ENCODE measurements at regions not wholly inside any gene's neighbourhood (a gene's known extent, or its start where the extent isn't known, plus 50 kb on each side); places are given as distances from the start of the nearest gene placed in this dataset.

DNA sequence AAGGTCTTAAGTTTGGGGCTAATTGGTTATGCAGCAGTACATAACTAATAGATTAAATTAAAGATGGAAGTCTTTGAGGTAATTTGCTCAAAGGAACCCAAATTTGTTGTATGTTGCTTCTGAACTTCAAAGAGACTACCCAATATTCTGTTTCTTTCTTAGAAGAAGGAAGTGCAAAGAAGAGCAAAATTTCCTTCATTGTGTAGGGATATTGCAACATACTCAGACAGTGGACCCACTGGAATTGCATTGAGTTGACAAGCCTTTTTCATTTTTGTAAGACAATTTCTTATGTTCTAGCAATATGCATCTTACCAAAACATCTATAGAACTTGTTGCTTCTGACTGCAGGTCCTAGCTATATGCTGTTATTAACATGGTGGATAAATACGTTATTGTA, 527.8 kb downstream of the SH2D4B start:
- ATAC-seq: no peak
- intact Hi-C loops (cut with DNase I, micrococcal nuclease): no loop called here
- no peak for DNase-seq

DNA sequence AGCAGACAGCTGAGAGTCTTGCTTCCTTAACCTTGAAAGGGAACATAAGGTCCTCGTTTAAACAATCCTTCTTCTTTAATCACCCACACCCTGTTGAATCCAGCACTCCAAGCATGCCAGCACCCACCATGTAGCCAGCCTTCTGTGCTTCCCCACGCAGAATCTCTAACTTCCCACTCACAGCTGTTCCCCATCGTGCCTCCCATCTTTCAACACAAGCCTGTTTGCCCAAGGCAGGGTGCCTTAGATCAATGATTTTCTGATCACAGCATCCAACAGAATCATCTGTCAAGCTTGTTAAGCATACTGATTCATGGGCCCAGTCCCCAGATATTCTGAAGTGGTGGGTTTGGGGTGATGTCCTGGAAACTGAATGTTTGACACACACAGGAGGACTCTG, 530.8 kb downstream of the SH2D4B start:
- DNase-seq: no peak
- intact Hi-C loops (cut with DNase I, micrococcal nuclease): no loop called here
- no peak for ATAC-seq

DNA sequence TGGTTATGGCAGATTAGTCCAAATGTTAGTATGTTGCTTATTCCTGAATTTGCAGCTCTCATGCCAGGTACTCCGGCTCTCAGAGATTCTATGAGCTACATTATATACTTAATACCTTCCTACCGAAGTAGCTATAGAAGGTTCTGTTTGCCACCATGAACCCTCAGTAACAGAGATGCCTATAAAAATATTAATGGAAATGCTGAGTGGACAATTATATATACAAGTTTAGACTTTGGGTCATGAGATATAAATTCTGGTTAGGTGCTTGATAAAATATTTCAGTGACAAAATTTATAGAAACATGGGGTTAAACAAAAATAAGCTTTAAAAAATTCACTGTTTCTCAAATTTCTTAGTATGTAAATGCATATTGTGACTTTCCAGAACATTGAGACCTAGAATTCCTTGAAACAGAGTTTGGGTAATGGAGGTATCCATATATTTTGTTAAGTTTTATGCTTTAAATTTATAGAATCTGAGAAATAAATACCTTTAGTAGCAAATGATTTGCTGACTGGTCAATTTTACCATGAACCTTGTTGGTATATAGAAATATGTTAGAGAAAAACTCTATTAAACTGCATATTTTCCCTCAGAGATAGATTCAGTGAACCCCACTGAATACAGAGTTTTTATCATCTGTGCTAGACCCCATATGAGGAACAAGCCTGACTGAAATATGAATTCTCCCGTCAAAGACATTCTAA, 533.5 kb downstream of the SH2D4B start:
- intact Hi-C loops (cut with DNase I, micrococcal nuclease): no loop called here
- no peak for ATAC-seq
- DNase-seq: no peak

DNA sequence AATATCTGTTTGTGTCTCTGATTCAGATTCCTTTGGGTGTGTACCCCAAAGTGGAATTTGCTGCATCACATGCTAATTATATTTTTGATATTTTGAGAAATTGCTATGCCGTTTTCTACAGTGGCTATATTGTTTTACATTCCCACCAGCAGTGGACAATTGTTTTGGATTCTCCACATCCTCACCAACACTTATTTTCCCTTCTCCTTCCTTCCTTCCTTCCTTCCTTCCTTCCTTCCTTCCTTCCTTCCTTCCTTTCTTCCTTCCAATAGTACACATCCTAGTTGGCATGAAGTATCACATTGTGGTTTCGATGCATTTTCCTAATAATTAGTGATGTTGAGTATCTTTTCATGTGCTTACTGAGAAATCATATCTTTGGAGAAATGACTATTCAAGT, 535.5 kb downstream of the SH2D4B start:
- ATAC-seq: no peak

DNA sequence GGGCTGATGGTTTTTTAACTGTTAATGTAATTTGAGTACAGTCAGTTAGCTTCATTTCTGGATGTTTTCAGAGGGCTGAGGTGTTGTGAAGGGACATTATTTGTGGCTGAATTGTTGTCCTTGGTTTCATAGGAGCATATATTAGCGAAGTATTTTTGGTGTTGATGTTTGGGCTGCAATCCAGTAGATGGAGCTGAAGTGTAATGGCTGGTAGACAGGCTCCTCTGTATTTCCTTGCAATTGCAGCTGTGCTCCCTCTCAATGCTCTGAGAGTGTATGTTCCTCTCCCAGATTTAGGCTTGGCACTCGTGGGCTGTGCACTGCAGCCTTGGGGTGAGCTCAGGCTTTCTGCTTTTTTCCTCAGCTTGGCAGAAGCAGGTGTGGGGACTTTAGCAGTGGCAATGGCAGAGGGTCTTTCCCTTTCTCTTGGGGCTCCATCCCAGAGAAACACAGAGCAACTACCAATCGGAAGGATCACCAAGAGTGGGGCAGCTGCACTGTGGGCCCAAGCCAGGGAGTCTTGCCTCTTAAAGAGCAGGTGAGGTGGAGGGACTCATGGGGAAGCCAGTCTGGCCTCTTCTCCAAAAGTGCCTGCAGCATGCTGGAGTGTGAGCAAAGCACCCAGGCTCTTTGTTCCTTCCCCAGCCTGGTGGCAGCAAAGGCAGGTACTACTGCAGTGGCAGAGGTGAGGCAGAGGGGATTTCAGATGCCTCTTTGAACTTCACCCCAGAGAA, 544.4 kb downstream of the SH2D4B start:
- ATAC-seq (no peak), DNase-seq (no peak)
- intact Hi-C loops (cut with DNase I, micrococcal nuclease): no loop called here

More for the DNA sequence above, 535.5 kb downstream of the SH2D4B start:
- DNase-seq: no peak
- intact Hi-C loops (cut with DNase I, micrococcal nuclease): no loop called here

DNA sequence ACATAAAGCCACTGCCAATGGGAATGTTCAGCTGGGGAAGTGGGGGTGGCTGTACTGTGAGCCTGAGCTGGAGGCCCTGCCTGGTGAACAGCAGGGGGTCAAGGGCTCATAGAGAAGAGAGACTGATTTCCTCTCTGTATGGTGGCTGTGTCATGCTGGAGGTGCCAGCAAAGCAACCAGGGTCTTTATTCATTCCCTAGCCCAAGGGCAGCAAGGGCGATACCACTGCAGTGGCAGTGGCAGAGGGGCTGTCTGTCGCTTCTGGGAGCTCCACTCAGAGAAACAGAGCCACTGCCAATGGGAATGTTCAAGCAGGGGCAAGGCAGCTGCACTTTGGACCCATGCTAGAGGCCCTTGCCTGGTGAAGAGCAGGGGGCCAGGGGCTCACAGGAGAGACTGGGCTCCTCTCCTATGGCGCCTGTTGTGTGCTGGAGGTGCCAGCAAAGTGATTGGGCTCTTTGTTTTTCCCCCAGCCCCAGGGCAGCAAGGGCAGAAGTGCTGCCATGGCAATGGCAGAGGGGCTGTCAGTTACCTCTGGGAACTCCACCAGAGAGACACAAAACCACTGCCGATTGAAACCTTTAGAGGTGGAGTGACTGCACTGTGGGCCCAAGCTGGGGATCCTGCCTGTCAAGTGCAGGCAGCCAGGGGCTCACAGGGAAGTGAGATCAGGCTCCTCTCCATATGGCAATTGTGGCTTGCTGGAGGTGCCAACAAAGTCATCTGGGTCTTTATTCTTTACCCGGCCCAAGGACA, 545.1 kb downstream of the SH2D4B start:
- intact Hi-C loops (cut with DNase I, micrococcal nuclease): no loop called here

DNA sequence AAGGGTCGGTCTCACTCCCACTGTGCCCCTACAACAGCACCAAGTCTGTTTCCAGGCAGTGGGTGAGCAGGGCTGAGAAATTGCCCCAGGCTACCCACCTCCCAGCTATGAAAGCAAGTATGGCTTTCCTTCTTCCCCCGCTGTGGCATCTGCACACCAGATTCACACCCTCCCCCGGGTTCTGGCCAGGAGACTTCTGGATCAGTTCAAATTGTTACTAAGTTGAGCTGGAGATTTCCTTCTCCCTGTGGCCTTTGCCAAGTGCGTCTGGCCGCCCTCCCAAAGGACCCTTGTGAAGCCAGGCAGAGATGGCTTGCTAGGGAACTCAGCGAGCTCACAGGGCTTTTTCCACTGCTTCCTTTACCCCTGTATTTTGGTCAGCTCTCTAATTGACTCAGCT, 555.4 kb downstream of the SH2D4B start:
- ATAC-seq (no peak), DNase-seq (no peak)
- intact Hi-C loops (cut with DNase I, micrococcal nuclease): no loop called here

More for the DNA sequence above, 545.1 kb downstream of the SH2D4B start:
- DNase-seq (no peak), ATAC-seq (no peak)

DNA sequence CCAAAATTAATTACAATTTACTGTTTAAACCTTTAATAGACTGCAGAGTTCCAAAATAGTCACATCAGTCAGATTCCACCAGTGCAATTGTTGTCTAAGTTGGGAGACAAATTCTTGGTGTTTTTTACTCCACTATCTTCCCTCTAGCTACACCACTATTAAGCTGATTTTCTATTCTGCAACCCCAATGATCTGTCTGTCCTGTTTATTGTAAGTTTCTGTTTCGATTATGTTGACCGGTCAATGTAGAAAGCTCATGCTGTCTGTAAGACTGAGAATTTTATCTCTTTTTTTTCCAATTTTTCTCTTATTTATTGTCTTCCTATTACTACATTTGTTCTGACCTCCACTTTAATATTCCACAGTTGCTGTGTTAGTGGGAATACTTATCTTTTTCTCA, 557.5 kb downstream of the SH2D4B start:
- no peak for ATAC-seq
- intact Hi-C loops (cut with DNase I, micrococcal nuclease): no loop called here
- DNase-seq: no peak

DNA sequence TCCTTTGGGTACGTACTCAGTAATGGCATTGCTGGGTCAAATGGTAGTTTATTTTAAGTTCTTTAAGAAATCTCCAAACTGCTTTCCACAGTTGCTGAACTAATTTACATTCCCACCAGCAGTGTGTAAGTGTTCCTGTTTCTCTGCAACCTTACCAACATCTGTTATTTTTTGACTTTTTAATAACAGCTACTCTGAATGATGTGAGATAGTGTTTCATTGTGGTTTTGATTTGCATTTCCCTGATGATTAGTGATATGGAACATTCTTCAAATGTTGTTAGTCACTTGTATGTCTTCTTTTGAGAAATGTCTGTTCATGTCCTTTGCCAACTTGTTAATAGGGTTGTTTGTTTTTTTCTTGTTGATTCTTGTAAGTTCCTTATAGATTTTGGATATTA, 558.9 kb downstream of the SH2D4B start:
- intact Hi-C loops (cut with DNase I, micrococcal nuclease): no loop called here
- no peak for DNase-seq
- ATAC-seq: no peak

DNA sequence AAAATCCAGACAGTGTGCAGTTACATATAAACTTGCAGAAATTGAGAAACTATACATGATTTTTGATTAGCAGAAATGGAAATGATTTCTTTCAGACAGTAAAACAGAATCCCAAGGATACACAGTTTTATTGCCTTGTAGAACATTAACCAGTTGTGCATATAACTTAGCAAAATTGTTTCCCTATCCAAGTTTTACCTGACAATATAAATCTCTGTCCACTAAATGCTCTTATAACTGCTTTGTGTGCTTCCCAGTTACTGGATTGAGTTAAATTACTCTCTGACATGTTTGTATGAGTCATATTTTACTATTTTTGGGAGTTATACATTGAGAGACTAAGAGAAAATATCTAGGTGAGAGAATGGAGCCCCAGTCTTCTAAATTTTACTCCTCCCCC, 563.4 kb downstream of the SH2D4B start:
- intact Hi-C loops (cut with DNase I, micrococcal nuclease): no loop called here
- ATAC-seq (peak; percentile 81), DNase-seq (no peak)

DNA sequence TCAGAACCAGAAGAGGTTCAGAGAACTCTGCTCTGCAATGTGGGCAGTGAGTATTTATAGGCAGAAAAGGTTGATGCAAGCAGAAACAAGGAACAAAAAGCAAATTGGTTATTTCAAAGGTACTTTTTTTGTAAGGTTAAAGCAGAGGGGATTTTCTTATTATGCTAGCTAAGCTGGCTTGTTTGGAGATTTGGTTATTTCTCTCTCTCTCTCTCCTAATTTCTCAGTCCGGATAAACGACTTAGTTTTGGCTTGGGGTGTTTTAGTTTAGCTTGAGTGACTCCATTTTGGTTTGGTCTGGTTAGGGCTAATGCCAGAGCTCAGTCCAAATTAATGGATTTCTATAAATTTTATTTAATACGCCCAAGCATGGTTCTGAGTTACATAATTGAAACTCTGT, 566.8 kb downstream of the SH2D4B start:
- no peak for DNase-seq
- intact Hi-C loops (cut with DNase I, micrococcal nuclease): no loop called here
- ATAC-seq: no peak

DNA sequence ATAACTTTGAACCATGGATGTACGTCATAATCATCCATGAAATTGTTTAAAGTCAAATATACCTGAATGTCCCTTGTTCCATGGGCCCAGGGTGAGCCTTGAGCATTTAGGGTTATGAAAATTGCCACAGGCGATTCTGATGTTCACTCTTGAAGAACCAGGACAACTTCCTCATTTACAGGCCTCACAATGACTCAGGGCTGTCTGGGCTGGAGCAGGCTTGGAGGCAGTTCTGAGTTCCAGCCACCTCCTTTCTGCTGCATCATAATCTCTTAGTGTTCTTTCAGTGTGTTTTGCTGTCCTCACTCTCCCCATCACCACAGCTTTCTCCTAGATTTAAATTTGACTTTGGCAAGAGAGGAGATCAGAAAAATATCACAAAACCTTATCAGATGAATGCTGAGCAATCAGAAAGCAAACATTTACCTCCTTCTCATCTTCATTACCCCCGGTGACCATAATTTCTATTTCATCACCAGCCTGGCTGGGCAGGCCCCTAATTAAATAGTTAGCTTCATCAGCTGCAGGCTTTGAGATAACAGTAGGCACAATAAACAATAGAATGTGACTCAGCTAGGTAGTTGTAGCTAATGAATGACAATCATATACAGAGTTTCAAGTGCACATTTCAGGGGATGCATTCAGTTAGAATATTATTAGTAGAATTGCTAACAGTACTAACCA, 571.0 kb downstream of the SH2D4B start:
- intact Hi-C loops (cut with DNase I, micrococcal nuclease): no loop called here
- DNase-seq (no peak), ATAC-seq (no peak)

DNA sequence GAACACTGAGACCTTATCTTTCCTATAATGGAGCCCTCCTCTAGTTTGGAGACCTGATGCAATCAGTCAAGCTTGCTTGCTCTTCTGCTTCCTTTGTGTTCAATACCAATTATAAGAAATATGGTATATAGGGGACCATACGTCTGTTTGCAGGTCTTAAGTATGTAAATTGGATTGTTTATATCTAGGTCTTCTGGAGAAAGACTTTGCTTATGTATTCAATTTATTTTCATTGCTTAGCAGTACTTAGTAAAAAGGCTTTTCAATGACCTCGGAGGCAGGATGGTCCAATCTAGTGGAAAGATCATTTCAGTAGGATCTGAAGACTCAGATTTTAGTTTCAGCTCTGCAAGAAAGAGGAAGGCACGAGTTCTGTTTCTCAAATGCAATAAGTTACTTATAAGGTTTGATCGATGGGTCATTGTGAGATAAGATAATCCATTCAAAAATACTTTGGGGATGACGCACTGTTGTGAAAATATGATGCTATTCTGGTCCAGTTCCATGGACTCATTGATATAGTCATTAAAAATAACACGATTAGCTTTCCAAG, 571.6 kb downstream of the SH2D4B start:
- intact Hi-C loops (cut with DNase I, micrococcal nuclease): no loop called here
- ATAC-seq (no peak), DNase-seq (no peak)

DNA sequence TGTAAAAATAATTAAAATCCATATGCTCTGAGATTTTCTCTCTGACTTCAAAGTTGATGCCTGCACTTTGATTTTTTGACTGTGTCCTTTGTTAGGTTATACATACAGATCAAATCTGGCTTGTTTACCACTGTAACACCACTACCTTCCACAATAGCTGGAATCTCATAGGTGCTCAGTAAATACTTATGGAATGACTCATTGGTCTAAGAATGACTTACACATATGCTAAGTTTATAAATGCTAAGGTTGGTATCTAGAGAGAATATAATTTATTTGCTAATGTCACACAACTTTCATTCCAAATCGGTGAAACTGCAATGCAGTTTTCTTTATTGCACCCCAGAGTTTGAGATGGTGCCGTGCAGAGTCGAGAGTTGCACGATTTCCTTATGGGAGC, 578.5 kb downstream of the SH2D4B start:
- no peak for ATAC-seq

DNA sequence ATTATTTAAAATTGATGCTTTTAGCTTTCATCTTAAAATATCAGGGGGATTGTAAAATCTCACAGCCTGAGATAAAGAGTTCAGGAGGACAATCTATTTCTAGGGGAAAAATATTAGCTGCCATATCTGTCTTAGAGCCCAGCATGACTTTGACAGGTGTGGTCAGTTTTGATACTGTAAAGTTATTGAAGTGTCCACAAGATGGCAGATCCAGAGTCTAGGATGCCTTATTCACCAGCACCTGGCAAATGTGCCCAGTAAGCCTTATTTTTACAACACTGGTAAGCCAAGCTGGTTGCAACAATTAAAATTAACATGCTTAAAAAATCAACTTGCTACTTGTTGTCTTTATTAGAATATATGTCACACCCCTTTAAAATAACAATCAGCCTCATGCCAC, 579.3 kb downstream of the SH2D4B start:
- ATAC-seq: no peak
- intact Hi-C loops (cut with DNase I, micrococcal nuclease): no loop called here
- no peak for DNase-seq

More for the DNA sequence above, 578.5 kb downstream of the SH2D4B start:
- DNase-seq: no peak
- intact Hi-C loops (cut with DNase I, micrococcal nuclease): no loop called here

DNA sequence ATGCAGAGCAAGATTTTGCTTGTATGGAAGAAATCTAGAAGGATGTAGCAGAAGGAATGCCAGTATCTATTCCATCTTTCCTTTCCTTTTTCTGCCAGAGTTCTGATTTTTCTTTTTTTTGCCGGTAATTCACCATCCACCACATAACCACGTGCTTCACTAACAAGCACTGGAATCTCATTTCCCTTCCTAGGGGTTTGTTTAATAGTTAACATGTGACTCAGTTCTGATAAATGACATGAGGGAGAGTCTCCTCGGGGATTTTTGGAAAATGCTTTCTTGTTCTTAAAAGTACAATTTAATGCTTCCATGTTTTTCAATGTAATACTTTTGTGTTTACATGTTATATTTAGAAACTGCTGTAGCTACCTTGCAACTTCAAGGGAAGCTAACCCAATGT, 590.2 kb downstream of the SH2D4B start:
- no peak for ATAC-seq
- DNase-seq: no peak
- intact Hi-C loops (cut with DNase I, micrococcal nuclease): no loop called here

DNA sequence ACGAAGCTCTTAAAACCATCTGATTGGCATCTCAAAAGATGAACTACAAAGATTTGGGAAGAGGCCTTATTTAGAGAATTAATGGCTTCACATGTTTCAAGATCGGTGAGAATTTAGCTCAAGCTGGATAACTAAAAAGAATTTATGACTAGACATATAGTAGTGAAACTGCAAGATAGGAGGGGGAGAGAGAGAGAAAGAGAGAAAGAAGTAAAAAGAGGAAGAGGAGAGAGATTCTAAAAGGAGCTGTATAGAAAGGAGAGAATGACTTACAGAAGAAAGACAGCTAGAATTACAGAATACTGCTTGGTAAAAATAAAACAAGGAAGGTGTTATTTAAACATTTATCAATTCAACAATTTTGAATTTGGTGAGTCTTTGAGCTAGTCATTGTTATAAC, 592.3 kb downstream of the SH2D4B start:
- DNase-seq (no peak), ATAC-seq (no peak)
- intact Hi-C loops (cut with DNase I, micrococcal nuclease): no loop called here

DNA sequence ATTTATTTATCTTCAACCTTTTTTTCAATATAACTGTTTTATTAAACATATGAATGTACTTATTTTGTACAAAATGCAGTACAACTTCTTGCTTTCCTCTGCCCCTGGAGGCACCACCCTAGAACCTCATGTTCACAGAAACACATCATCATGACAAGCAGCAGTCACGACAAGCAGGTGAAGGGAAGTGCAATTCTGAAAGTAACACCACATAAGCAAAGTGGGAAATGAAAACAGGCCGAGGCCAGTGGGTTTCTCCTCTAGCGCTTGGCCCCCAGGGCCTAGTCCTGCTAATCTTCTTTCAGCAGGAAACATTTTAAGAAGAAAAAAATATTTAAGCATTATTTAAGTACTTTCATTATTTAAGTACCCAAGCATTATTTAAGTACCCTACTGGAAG, 598.1 kb downstream of the SH2D4B start:
- intact Hi-C loops (cut with DNase I, micrococcal nuclease): no loop called here
- ATAC-seq: no peak
- no peak for DNase-seq

DNA sequence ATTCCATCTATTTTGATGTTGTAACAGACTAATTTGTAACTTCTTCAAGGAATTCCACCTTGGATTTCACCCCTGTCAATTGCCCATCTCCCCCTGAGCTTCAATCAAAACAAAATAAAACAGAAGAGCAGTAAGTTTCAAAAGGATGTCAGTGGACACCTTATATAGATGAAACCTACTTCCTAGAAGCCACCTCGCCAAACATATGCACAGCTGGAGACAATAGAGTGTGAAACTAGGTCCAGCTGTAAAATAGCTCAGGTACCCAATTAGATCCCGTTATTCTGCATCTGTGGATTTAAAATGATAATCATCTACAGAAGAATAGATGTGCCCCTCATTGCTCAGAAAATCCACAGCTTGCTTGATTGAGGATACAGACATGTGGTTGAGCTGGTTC, 598.6 kb downstream of the SH2D4B start:
- intact Hi-C loops (cut with DNase I, micrococcal nuclease): no loop called here
- DNase-seq: no peak
- ATAC-seq: no peak
